Effector memory CD8-positive, alpha-beta T cell (primary cell): ENCODE measurements at regions not wholly inside any gene's neighbourhood (a gene's known extent, or its start where the extent isn't known, plus 50 kb on each side); places are given as distances from the start of the nearest gene placed in this dataset.
A peak's percentile ranks its signal among the peaks of the same experiment; 100 is the strongest.
"Not testable (repeated sequence)": the region's sequence is repeated elsewhere in the genome, so short reads cannot be mapped to it uniquely, and the experiment has no call there.

Experiments
- ATAC-seq: fragments of 150-1000 bp; cut with Tn5 transposase; replicated peaks from 2 replicates; pipeline ENCODE4 v1.10.0; 2021; ENCODE audit warnings: mild to moderate bottlenecking, moderate library complexity
- DNase-seq, 3 experiments: peaks; one replicate each; pipeline ENCODE4 v3.0.0; 2021
- H3K27ac Mint-ChIP-seq, 2 donors: one replicate each; pipeline ENCODE4 v1.8.0; 2022; ENCODE audit warnings: mild to moderate bottlenecking in 2 of 2, mixed read lengths in 2 of 2, moderate library complexity in 2 of 2
- H3K27me3 Mint-ChIP-seq, 2 donors: one replicate each; pipeline ENCODE4 v1.8.0; 2022; ENCODE audit warnings: mixed read lengths in 2 of 2
- H3K36me3 Mint-ChIP-seq: one replicate; pipeline ENCODE4 v1.8.0; 2022; ENCODE audit warnings: mild to moderate bottlenecking, moderate library complexity, mixed read lengths; ENCODE audit not compliant: insufficient read depth
- H3K4me1 Mint-ChIP-seq, 2 donors: one replicate each; pipeline ENCODE4 v1.8.0; 2022; ENCODE audit warnings: low read depth in 2 of 2, mixed read lengths in 2 of 2
- H3K4me3 Mint-ChIP-seq, 2 donors: one replicate each; pipeline ENCODE4 v1.8.0; 2022; ENCODE audit warnings: mild to moderate bottlenecking in 2 of 2, mixed read lengths in 2 of 2, moderate library complexity in 2 of 2
- H3K9me3 Mint-ChIP-seq, 2 donors: one replicate each; pipeline ENCODE4 v1.8.0; 2022; ENCODE audit warnings: mixed read lengths in 2 of 2

GRCh38 chrX:128846385-128846784 lies 676.9 kb downstream of the SMARCA1 start:
- H3K27ac Mint-ChIP-seq, result no peak overlapping the region
- peaks cover 0 to 3% of the 10 kb centered on the region in 2 donors for H3K9me3 Mint-ChIP-seq
- no peaks in the 10 kb centered on the region for H3K27me3 Mint-ChIP-seq
- no peaks in the 10 kb centered on the region for H3K36me3 Mint-ChIP-seq
- DNase-seq, result no peak
- H3K4me3 Mint-ChIP-seq, result no peak overlapping the region
- no peaks in the 10 kb centered on the region for H3K4me1 Mint-ChIP-seq
- no peak for ATAC-seq

- H3K4me3 Mint-ChIP-seq, result no peak overlapping the region
- H3K36me3 Mint-ChIP-seq, result no peaks in the 10 kb centered on the region
- H3K4me1 Mint-ChIP-seq, result no peaks in the 10 kb centered on the region
- ATAC-seq (no peak), DNase-seq (no peak)
- H3K9me3 Mint-ChIP-seq, result no peaks in the 10 kb centered on the region
- no peaks in the 10 kb centered on the region for H3K27me3 Mint-ChIP-seq
- H3K27ac Mint-ChIP-seq, result no peak overlapping the region
Observed at GRCh38 chrX:128818690-128819089, 704.6 kb downstream of the SMARCA1 start.

GRCh38 chrX:128816919-128817318 lies 706.4 kb downstream of the SMARCA1 start:
- DNase-seq (no peak), ATAC-seq (no peak)
- no peaks in the 10 kb centered on the region for H3K4me1 Mint-ChIP-seq
- no peaks in the 10 kb centered on the region for H3K9me3 Mint-ChIP-seq
- no peak overlapping the region for H3K4me3 Mint-ChIP-seq
- no peaks in the 10 kb centered on the region for H3K36me3 Mint-ChIP-seq
- H3K27ac Mint-ChIP-seq, result no peak overlapping the region
- H3K27me3 Mint-ChIP-seq, result no peaks in the 10 kb centered on the region

GRCh38 chrX:128807367-128807766 lies 715.9 kb downstream of the SMARCA1 start:
- H3K27ac Mint-ChIP-seq, result no peak overlapping the region
- ATAC-seq (no peak), DNase-seq (no peak)
- no peaks in the 10 kb centered on the region for H3K27me3 Mint-ChIP-seq
- no peaks in the 10 kb centered on the region for H3K36me3 Mint-ChIP-seq
- H3K9me3 Mint-ChIP-seq, result peaks cover 0 to 2% of the 10 kb centered on the region in 2 donors
- no peaks in the 10 kb centered on the region for H3K4me1 Mint-ChIP-seq
- H3K4me3 Mint-ChIP-seq, result no peak overlapping the region

- Mint-ChIP-seq H3K9me3 (peaks cover 0 to 2% of the 10 kb centered on the region in 2 donors), H3K4me3 (no peak overlapping the region), H3K36me3 (no peaks in the 10 kb centered on the region), H3K4me1 (no peaks in the 10 kb centered on the region), H3K27ac (no peak overlapping the region), H3K27me3 (no peaks in the 10 kb centered on the region)
- no peak for ATAC-seq
- no peak for DNase-seq
Observed at GRCh38 chrX:128805236-128805635, 718.1 kb downstream of the SMARCA1 start.

- Mint-ChIP-seq H3K4me3 (no peak overlapping the region), H3K27me3 (no peaks in the 10 kb centered on the region), H3K9me3 (peaks cover 0 to 2% of the 10 kb centered on the region in 2 donors), H3K36me3 (no peaks in the 10 kb centered on the region), H3K4me1 (no peaks in the 10 kb centered on the region), H3K27ac (no peak overlapping the region)
- no peak for ATAC-seq
- no peak for DNase-seq
Observed at GRCh38 chrX:128804828-128805227, 718.5 kb downstream of the SMARCA1 start.

GRCh38 chrX:128800138-128800537 lies 723.2 kb downstream of the SMARCA1 start:
- no peak for ATAC-seq
- Mint-ChIP-seq H3K27me3 (no peaks in the 10 kb centered on the region), H3K9me3 (no peaks in the 10 kb centered on the region), H3K36me3 (no peaks in the 10 kb centered on the region), H3K27ac (no peak overlapping the region), H3K4me1 (no peaks in the 10 kb centered on the region), H3K4me3 (no peak overlapping the region)
- DNase-seq, result no peak

- not testable (repeated sequence) for DNase-seq, H3K36me3 Mint-ChIP-seq, H3K4me1 Mint-ChIP-seq, H3K9me3 Mint-ChIP-seq, ATAC-seq, H3K27me3 Mint-ChIP-seq
- Mint-ChIP-seq H3K27ac (peak overlapping the region in 1 of 2 donors; percentile 55), H3K4me3 (peak overlapping the region; percentile 52 to 54)
Observed at GRCh38 chrX:128783139-128783538, 730.9 kb upstream of the ACTRT1 start.

GRCh38 chrX:128781506-128781905 lies 729.3 kb upstream of the ACTRT1 start:
- peak overlapping the region in 1 of 2 donors; percentile 10 for H3K4me3 Mint-ChIP-seq
- peaks cover 5 to 7% of the 10 kb centered on the region in 2 donors for H3K4me1 Mint-ChIP-seq
- H3K27me3 Mint-ChIP-seq, result no peaks in the 10 kb centered on the region
- peaks cover 2 to 6% of the 10 kb centered on the region in 2 donors for H3K9me3 Mint-ChIP-seq
- no peak overlapping the region for H3K27ac Mint-ChIP-seq
- ATAC-seq (no peak), DNase-seq (no peak)
- H3K36me3 Mint-ChIP-seq, result peaks cover 4% of the 10 kb centered on the region

- H3K36me3 Mint-ChIP-seq, result peaks cover 4% of the 10 kb centered on the region
- no peak overlapping the region for H3K4me3 Mint-ChIP-seq
- DNase-seq (no peak), ATAC-seq (no peak)
- H3K27me3 Mint-ChIP-seq, result no peaks in the 10 kb centered on the region
- peaks cover 5 to 7% of the 10 kb centered on the region in 2 donors for H3K4me1 Mint-ChIP-seq
- no peak overlapping the region for H3K27ac Mint-ChIP-seq
- peaks cover 2 to 6% of the 10 kb centered on the region in 2 donors for H3K9me3 Mint-ChIP-seq
Observed at GRCh38 chrX:128780934-128781333, 728.7 kb upstream of the ACTRT1 start.

- Mint-ChIP-seq H3K27me3 (no peaks in the 10 kb centered on the region), H3K4me1 (no peaks in the 10 kb centered on the region), H3K36me3 (no peaks in the 10 kb centered on the region), H3K27ac (no peak overlapping the region), H3K9me3 (no peaks in the 10 kb centered on the region), H3K4me3 (no peak overlapping the region)
- DNase-seq (no peak), ATAC-seq (no peak)
Observed at GRCh38 chrX:128769495-128769894, 717.3 kb upstream of the ACTRT1 start.

- no peak overlapping the region for H3K4me3 Mint-ChIP-seq
- no peak overlapping the region for H3K27ac Mint-ChIP-seq
- DNase-seq, result no peak
- H3K27me3 Mint-ChIP-seq, result no peaks in the 10 kb centered on the region
- H3K4me1 Mint-ChIP-seq, result no peaks in the 10 kb centered on the region
- H3K9me3 Mint-ChIP-seq, result peaks cover 2 to 7% of the 10 kb centered on the region in 2 donors
- no peak for ATAC-seq
- no peaks in the 10 kb centered on the region for H3K36me3 Mint-ChIP-seq
Observed at GRCh38 chrX:128759745-128760144, 707.5 kb upstream of the ACTRT1 start.

- Mint-ChIP-seq H3K4me1 (no peaks in the 10 kb centered on the region), H3K36me3 (no peaks in the 10 kb centered on the region), H3K27ac (no peak overlapping the region), H3K9me3 (peaks cover 0 to 7% of the 10 kb centered on the region in 2 donors), H3K27me3 (no peaks in the 10 kb centered on the region), H3K4me3 (no peak overlapping the region)
- DNase-seq (no peak), ATAC-seq (no peak)
Observed at GRCh38 chrX:128759177-128759576, 707.0 kb upstream of the ACTRT1 start.

GRCh38 chrX:128754130-128754529 lies 701.9 kb upstream of the ACTRT1 start:
- no peak overlapping the region for H3K27ac Mint-ChIP-seq
- H3K4me1 Mint-ChIP-seq, result no peaks in the 10 kb centered on the region
- no peak overlapping the region for H3K4me3 Mint-ChIP-seq
- DNase-seq, result no peak
- peaks cover 2 to 3% of the 10 kb centered on the region in 2 donors for H3K9me3 Mint-ChIP-seq
- no peak for ATAC-seq
- no peaks in the 10 kb centered on the region for H3K36me3 Mint-ChIP-seq
- H3K27me3 Mint-ChIP-seq, result no peaks in the 10 kb centered on the region

GRCh38 chrX:128739539-128739938 lies 687.3 kb upstream of the ACTRT1 start:
- ATAC-seq, result no peak
- Mint-ChIP-seq H3K4me3 (no peak overlapping the region), H3K27me3 (no peaks in the 10 kb centered on the region), H3K4me1 (no peaks in the 10 kb centered on the region), H3K27ac (no peak overlapping the region), H3K9me3 (no peaks in the 10 kb centered on the region), H3K36me3 (no peaks in the 10 kb centered on the region)
- no peak for DNase-seq
